ENCODE measurements at regions not wholly inside any gene's neighbourhood (a gene's known extent, or its start where the extent isn't known, plus 50 kb on each side); places are given as distances from the start of the nearest gene placed in this dataset.

DNA sequence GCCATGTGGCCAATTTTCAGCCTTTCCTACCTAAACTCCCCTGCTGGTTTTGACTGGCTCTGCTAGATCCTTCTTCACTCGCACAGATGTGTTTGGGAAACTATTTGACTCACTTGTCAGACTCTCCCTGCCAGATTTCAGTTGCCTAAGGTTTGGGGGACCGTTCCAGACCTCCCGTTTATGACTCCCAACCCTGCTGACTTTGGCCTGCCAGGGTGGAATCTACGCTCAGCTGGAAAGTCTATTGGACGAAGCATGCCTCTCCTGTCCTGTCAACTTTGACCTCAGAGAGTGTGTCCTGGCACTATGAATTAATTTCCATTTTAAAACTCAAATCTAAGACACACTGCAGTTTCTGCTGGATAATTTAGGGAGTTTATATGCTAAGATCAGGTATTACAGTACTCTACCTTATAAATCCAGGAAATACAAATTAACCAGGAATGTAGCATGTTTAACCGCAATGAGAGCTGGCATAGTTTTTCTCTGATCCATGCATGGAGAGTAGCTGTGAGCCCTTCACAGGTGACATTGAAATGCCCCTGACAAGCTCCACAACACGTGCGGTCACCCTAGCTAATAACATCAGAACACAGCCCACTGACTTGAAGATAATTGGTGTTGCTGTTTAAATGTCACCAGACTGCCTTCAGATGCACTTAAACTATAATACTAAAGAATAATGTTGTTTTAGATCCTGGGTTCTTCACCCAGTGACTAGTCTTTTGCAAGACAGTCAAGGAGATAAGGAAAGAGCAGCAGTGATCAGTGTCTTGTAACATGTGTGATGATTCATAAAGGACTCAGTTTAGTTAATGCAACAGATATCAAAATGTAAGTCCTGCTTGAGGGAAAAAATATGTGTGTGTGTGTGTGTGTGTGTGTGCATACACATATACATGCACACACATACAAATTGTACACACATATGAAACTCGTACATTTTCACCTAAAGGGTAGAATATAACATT is 223.0 kb upstream of the MCTP2 start:
- no peak overlapping the region for H3K27ac Mint-ChIP-seq
- DNase-seq = no peak
- H3K4me1 Mint-ChIP-seq (ENCODE audit: low read depth) = 0 out of 2 replicates have a peak, but pooled peaks cover 7% of the 10 kb centered on the region
- TF ChIP-seq CTCF (IDR thresholded peaks at IDR 0.05) = no peak
- no peaks in the 10 kb centered on the region for H3K9me3 Mint-ChIP-seq
- no peak overlapping the region for H3K4me3 Mint-ChIP-seq
- peaks cover 2% of the 10 kb centered on the region for H3K27me3 Mint-ChIP-seq (ENCODE audit: insufficient read depth)
- H3K36me3 Mint-ChIP-seq (ENCODE audit: low read depth) = no peaks in the 10 kb centered on the region

DNA sequence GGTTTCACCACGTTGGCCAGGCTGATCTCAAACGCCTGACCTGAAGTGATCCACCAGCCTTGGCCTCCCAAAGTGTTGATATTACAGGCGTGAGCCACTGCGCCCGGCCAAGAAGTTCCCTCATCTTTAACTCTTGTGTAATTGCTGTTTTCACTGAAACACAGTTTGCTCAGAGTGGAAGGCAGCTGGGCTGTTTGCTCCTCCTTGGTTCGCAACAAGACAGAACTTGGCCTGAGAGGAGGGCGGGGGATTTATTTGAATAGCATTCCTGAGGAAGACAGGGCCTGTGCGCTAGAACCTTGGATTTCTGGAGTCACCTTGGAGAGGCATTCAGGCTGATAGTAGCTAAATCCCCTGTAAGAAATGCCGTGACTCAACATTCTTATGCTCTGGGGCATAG is 226.7 kb upstream of the MCTP2 start:
- no peak for TF ChIP-seq CTCF (IDR thresholded peaks at IDR 0.05)
- H3K4me1 Mint-ChIP-seq (ENCODE audit: low read depth) = peaks cover 26% of the 10 kb centered on the region
- H3K4me3 Mint-ChIP-seq = no peak overlapping the region
- no peak for DNase-seq
- peaks cover 2% of the 10 kb centered on the region for H3K27me3 Mint-ChIP-seq (ENCODE audit: insufficient read depth)
- H3K27ac Mint-ChIP-seq = no peak overlapping the region
- H3K36me3 Mint-ChIP-seq (ENCODE audit: low read depth) = no peaks in the 10 kb centered on the region
- H3K9me3 Mint-ChIP-seq = no peaks in the 10 kb centered on the region

GRCh38 chr15:94002041-94002440 is 229.3 kb upstream of the MCTP2 start:
- H3K27me3 Mint-ChIP-seq (ENCODE audit: insufficient read depth) = no peaks in the 10 kb centered on the region
- H3K4me1 Mint-ChIP-seq (ENCODE audit: low read depth) = peaks cover 26% of the 10 kb centered on the region
- H3K27ac Mint-ChIP-seq = no peak overlapping the region
- no peak for TF ChIP-seq CTCF (IDR thresholded peaks at IDR 0.05)
- H3K36me3 Mint-ChIP-seq (ENCODE audit: low read depth) = no peaks in the 10 kb centered on the region
- peak overlapping the region; percentile 62; the same call in 1 of the 2 replicates for H3K4me3 Mint-ChIP-seq
- DNase-seq = no peak
- H3K9me3 Mint-ChIP-seq = no peaks in the 10 kb centered on the region

- TF ChIP-seq CTCF (IDR thresholded peaks at IDR 0.05) = no peak
- Mint-ChIP-seq H3K36me3 (ENCODE audit: low read depth) (no peaks in the 10 kb centered on the region), H3K4me1 (ENCODE audit: low read depth) (peaks cover 26% of the 10 kb centered on the region), H3K27me3 (ENCODE audit: insufficient read depth) (no peaks in the 10 kb centered on the region), H3K27ac (peak overlapping the region; percentile 48), H3K9me3 (no peaks in the 10 kb centered on the region), H3K4me3 (peak overlapping the region; percentile 62)
- DNase-seq = peak; percentile 19
Measured at GRCh38 chr15:94001255-94001801, 230.0 kb upstream of the MCTP2 start.

- H3K27ac Mint-ChIP-seq = peak overlapping the region; percentile 24; the same call in 1 of the 2 replicates
- TF ChIP-seq CTCF (IDR thresholded peaks at IDR 0.05) = no peak
- H3K9me3 Mint-ChIP-seq = no peaks in the 10 kb centered on the region
- no peak for DNase-seq
- H3K27me3 Mint-ChIP-seq (ENCODE audit: insufficient read depth) = no peaks in the 10 kb centered on the region
- peak overlapping the region; percentile 62; the same call in 1 of the 2 replicates for H3K4me3 Mint-ChIP-seq
- peaks cover 26% of the 10 kb centered on the region for H3K4me1 Mint-ChIP-seq (ENCODE audit: low read depth)
- H3K36me3 Mint-ChIP-seq (ENCODE audit: low read depth) = no peaks in the 10 kb centered on the region
Measured at GRCh38 chr15:94000606-94001005, 230.8 kb upstream of the MCTP2 start.
